NCI-H1092 treated with DMSO at 0.1 percent for 48 hours (cell line): ENCODE measurements at regions not wholly inside any gene's neighbourhood (a gene's known extent, or its start where the extent isn't known, plus 50 kb on each side); places are given as distances from the start of the nearest gene placed in this dataset.

Experiments used
- DNase-seq: peaks from one replicate; lab custom pipeline; 2025; lab: John Stamatoyannopoulos, UW

GRCh38 chr4:45640281-45640680 lies 483.6 kb downstream of the GABRG1 start:
- no peak for DNase-seq

GRCh38 chr4:45638641-45639040 lies 485.2 kb downstream of the GABRG1 start:
- no peak for DNase-seq

GRCh38 chr4:45636175-45636574 lies 487.7 kb downstream of the GABRG1 start:
- no peak for DNase-seq

- no peak for DNase-seq
These were observed 494.1 kb downstream of the GABRG1 start for GRCh38 chr4:45629717-45630116.

GRCh38 chr4:45621971-45622370 lies 501.9 kb downstream of the GABRG1 start:
- DNase-seq = no peak

GRCh38 chr4:45620808-45621207 lies 503.0 kb downstream of the GABRG1 start:
- DNase-seq = no peak

- no peak for DNase-seq
These were observed 527.3 kb downstream of the GABRG1 start for GRCh38 chr4:45596379-45597101.

- DNase-seq = no peak
These were observed 543.5 kb downstream of the GABRG1 start for GRCh38 chr4:45580334-45580733.

GRCh38 chr4:45578874-45579273 lies 545.0 kb downstream of the GABRG1 start:
- DNase-seq = no peak

- DNase-seq = no peak
These were observed 547.6 kb downstream of the GABRG1 start for GRCh38 chr4:45576275-45576674.

- DNase-seq = no peak
These were observed 554.2 kb downstream of the GABRG1 start for GRCh38 chr4:45569619-45570018.

- no peak for DNase-seq
These were observed 555.2 kb downstream of the GABRG1 start for GRCh38 chr4:45568694-45569093.

- DNase-seq = no peak
These were observed 556.8 kb downstream of the GABRG1 start for GRCh38 chr4:45566896-45567603.

- DNase-seq = no peak
These were observed 569.4 kb downstream of the GABRG1 start for GRCh38 chr4:45554423-45554822.

GRCh38 chr4:45550766-45551366 lies 573.0 kb downstream of the GABRG1 start:
- no peak for DNase-seq

GRCh38 chr4:45539142-45539814 lies 584.6 kb downstream of the GABRG1 start:
- DNase-seq = no peak

- no peak for DNase-seq
These were observed 593.4 kb downstream of the GABRG1 start for GRCh38 chr4:45530498-45530897.

- no peak for DNase-seq
These were observed 596.7 kb downstream of the GABRG1 start for GRCh38 chr4:45527160-45527559.

- no peak for DNase-seq
These were observed 605.0 kb downstream of the GABRG1 start for GRCh38 chr4:45518832-45519231.

- DNase-seq = no peak
These were observed 621.4 kb downstream of the GABRG1 start for GRCh38 chr4:45502471-45502870.

- no peak for DNase-seq
These were observed 639.1 kb downstream of the GABRG1 start for GRCh38 chr4:45484740-45485139.

- no peak for DNase-seq
These were observed 641.5 kb downstream of the GABRG1 start for GRCh38 chr4:45482346-45482745.

- DNase-seq = no peak
These were observed 646.5 kb downstream of the GABRG1 start for GRCh38 chr4:45477311-45477733.
